ENCODE measurements at regions not wholly inside any gene's neighbourhood (a gene's known extent, or its start where the extent isn't known, plus 50 kb on each side); places are given as distances from the start of the nearest gene placed in this dataset.

- no peak for DNase-seq (ENCODE audit: low read depth)
- TF ChIP-seq CTCF (IDR thresholded peaks at IDR 0.05; ENCODE audit: insufficient read depth, low read depth, low read length), result no peak
- no peaks in the 10 kb centered on the region for H3K27me3 ChIP-seq (ENCODE audit: control insufficient read depth, insufficient read depth, low read length)
- ChIA-PET CTCF (no interaction called here), POLR2A (no interaction called here)
- H3K4me3 ChIP-seq (ENCODE audit: low read depth, low read length), result no peak overlapping the region
- no peaks in the 10 kb centered on the region for H3K36me3 ChIP-seq (ENCODE audit: control insufficient read depth, insufficient read depth, low read length)
These were observed 665.7 kb downstream of the CDH8 start for GRCh38 chr16:61370564-61370963.

- Histone ChIP-seq H3K36me3 (ENCODE audit: control insufficient read depth, insufficient read depth, low read length) (no peaks in the 10 kb centered on the region), H3K4me3 (ENCODE audit: low read depth, low read length) (no peak overlapping the region), H3K27me3 (ENCODE audit: control insufficient read depth, insufficient read depth, low read length) (no peaks in the 10 kb centered on the region)
- POLR2A ChIA-PET, result no interaction called here
- no peak for TF ChIP-seq CTCF (IDR thresholded peaks at IDR 0.05; ENCODE audit: insufficient read depth, low read depth, low read length)
- DNase-seq (ENCODE audit: low read depth), result no peak
- CTCF ChIA-PET, result no interaction called here
These were observed 670.2 kb downstream of the CDH8 start for GRCh38 chr16:61366006-61366405.

- H3K36me3 ChIP-seq (ENCODE audit: control insufficient read depth, insufficient read depth, low read length), result no peaks in the 10 kb centered on the region
- POLR2A ChIA-PET, result no interaction called here
- no peak for TF ChIP-seq CTCF (IDR thresholded peaks at IDR 0.05; ENCODE audit: insufficient read depth, low read depth, low read length)
- no peak for DNase-seq (ENCODE audit: low read depth)
- H3K27me3 ChIP-seq (ENCODE audit: control insufficient read depth, insufficient read depth, low read length), result no peaks in the 10 kb centered on the region
- CTCF ChIA-PET, result no interaction called here
- no peak overlapping the region for H3K4me3 ChIP-seq (ENCODE audit: low read depth, low read length)
These were observed 671.2 kb downstream of the CDH8 start for GRCh38 chr16:61364990-61365389.

GRCh38 chr16:61362585-61362984 is 673.7 kb downstream of the CDH8 start:
- CTCF ChIA-PET, result interaction anchor here (0.6 kb wide), 1 partner anchor 175 kb away, joined by 3 read pairs; no protein-coding TSS in a partner anchor
- DNase-seq (ENCODE audit: low read depth), result no peak
- H3K4me3 ChIP-seq (ENCODE audit: low read depth, low read length), result no peak overlapping the region
- POLR2A ChIA-PET, result no interaction called here
- no peaks in the 10 kb centered on the region for H3K36me3 ChIP-seq (ENCODE audit: control insufficient read depth, insufficient read depth, low read length)
- H3K27me3 ChIP-seq (ENCODE audit: control insufficient read depth, insufficient read depth, low read length), result no peaks in the 10 kb centered on the region
- TF ChIP-seq CTCF (IDR thresholded peaks at IDR 0.05; ENCODE audit: insufficient read depth, low read depth, low read length), result no peak

- Histone ChIP-seq H3K4me3 (ENCODE audit: low read depth, low read length) (no peak overlapping the region), H3K36me3 (ENCODE audit: control insufficient read depth, insufficient read depth, low read length) (no peaks in the 10 kb centered on the region), H3K27me3 (ENCODE audit: control insufficient read depth, insufficient read depth, low read length) (no peaks in the 10 kb centered on the region)
- CTCF ChIA-PET, result no interaction called here
- TF ChIP-seq CTCF (IDR thresholded peaks at IDR 0.05; ENCODE audit: insufficient read depth, low read depth, low read length), result no peak
- POLR2A ChIA-PET, result no interaction called here
- DNase-seq (ENCODE audit: low read depth), result no peak
These were observed 691.4 kb downstream of the CDH8 start for GRCh38 chr16:61344791-61345190.

Measured in BJ (cell line).